Heart left ventricle (tissue), 16 donors: ENCODE measurements at regions not wholly inside any gene's neighbourhood (a gene's known extent, or its start where the extent isn't known, plus 50 kb on each side); places are given as distances from the start of the nearest gene placed in this dataset.
A peak's percentile ranks its signal among the peaks of the same experiment; 100 is the strongest.

Source experiments
- ATAC-seq, 4 donors: fragments of 200-7000 bp; cut with Tn5 transposase; one replicate each; pipeline ENCODE4 v1.9.1; 2020 to 2022; ENCODE audit warnings: moderate library complexity in 4 of 4, mild to moderate bottlenecking in 3 of 4, moderate number of reproducible peaks in 1 of 4
- DNase-seq, 5 donors: peaks; one replicate each; pipeline ENCODE4 v3.0.0-alpha.2; 2020
- H3K27ac ChIP-seq, 12 donors: fragments of 200-600 bp; sonication (generic) in 4 of 12; one replicate each; pipeline versions ENCODE4 v1.5.0 to v1.8.0; 2016 to 2022; ENCODE audit warnings: mild to moderate bottlenecking in 2 of 12
- H3K27me3 ChIP-seq, 9 donors: fragments of 200-600 bp; sonication (generic) in 2 of 9; one replicate each; pipeline versions ENCODE4 v1.5.1 to v1.8.0; 2016 to 2022; ENCODE audit warnings: mild to moderate bottlenecking in 3 of 9
- H3K36me3 ChIP-seq, 9 donors: fragments of 200-600 bp; sonication (generic) in 2 of 9; one replicate each; pipeline versions ENCODE4 v1.5.0 to v1.8.0; 2018 to 2022; ENCODE audit warnings: mild to moderate bottlenecking in 2 of 9
- H3K4me1 ChIP-seq, 12 donors: fragments of 200-600 bp; sonication (generic) in 4 of 12; one replicate each; pipeline versions ENCODE4 v1.5.0 to v1.8.0; 2016 to 2022; ENCODE audit warnings: mild to moderate bottlenecking in 3 of 12
- H3K4me3 ChIP-seq, 12 donors: fragments of 200-600 bp; sonication (generic) in 4 of 12; one replicate each; pipeline versions ENCODE4 v1.5.0 to v1.8.0; 2017 to 2022; ENCODE audit warnings: mild to moderate bottlenecking in 9 of 12, moderate library complexity in 4 of 12
- H3K9me3 ChIP-seq, 12 donors: fragments of 200-600 bp; sonication (generic) in 4 of 12; one replicate each; pipeline versions ENCODE4 v1.5.0 to v1.8.0; 2016 to 2022; ENCODE audit warnings: mild to moderate bottlenecking in 1 of 12
- CTCF ChIP-seq, 12 donors: fragments of 200-600 bp; sonication (generic) in 4 of 12; IDR thresholded peaks; one replicate each; pipeline versions ENCODE4 v1.5.0 to v1.8.0; 2018 to 2022; ENCODE audit warnings: antibody characterized with exemption in 12 of 12, mild to moderate bottlenecking in 5 of 12
- POLR2A ChIP-seq, 2 donors: fragments of 450-650 bp; IDR thresholded peaks; one replicate each; pipeline ENCODE4 v1.6.1; 2017; ENCODE audit warnings: antibody characterized with exemption in 2 of 2, mild to moderate bottlenecking in 2 of 2, moderate library complexity in 2 of 2
- WGBS, 4 donors: extraction: QIAGEN DNeasy Blood & Tissue Kit in 2 of 4; methylation state at CpG; one replicate each; pipeline versions ENCODE4 v1.1.5 to v1.1.7; 2013 to 2018; 5-methylcytosine and 5-hydroxymethylcytosine counted together
- intact Hi-C, 10 donors: fragments of 100-400 bp; cut with DNase I; formaldehyde crosslinking; loops; one replicate each; pipeline versions ENCODE4 v1.11.1 to v1.14.2; 2022
- donor health status: ischemic (EF 13 %, LVEDD 7.1; RV severe dilation, severe dysfunction).
- donor health status: healthy with polysubstance abuse.
- donor health status: DM: no; HTN: yes; CAD: no.
- donor health status: DM: no; HTN: no; CAD: no.
- donor health status: ischemic (EF 25% LVEDD 6.9; RV normal size, moderate dysfunction).
- donor health status: ischemic (EF 25% LVEDD 5.7; RV mildly dilated, moderate dysfunction).
- donor health status: healthy.
- donor health status: DM: yes; HTN: yes; CAD: no.
- donor health status: ischemic (EF 35%, LVEDD 5.7; RV mildly dilated, moderate dysfunction).
- donor health status: nonischemic (EF 11% LVEDD 7.7; RV severe dilation, severe dysfunction).
- donor health status: DM: yes; HTN: yes; CAD: no.
- donor health status: PGD.
- donor health status: ischemic (EF 29% LVEDD 5.4; RV normal size, mild dysfunction).
- donor health status: nonischemic (EF 23%, LVEDD 6.1; RV moderate dilation, normal function).

- Histone ChIP-seq H3K27ac (no peak overlapping the region), H3K9me3 (peaks cover 0 to 8% (median 0%) of the 10 kb centered on the region in 12 donors), H3K27me3 (no peaks in the 10 kb centered on the region), H3K4me3 (no peak overlapping the region), H3K36me3 (no peaks in the 10 kb centered on the region), H3K4me1 (peaks cover 0 to 26% (median 0%) of the 10 kb centered on the region in 12 donors)
- WGBS, 4 donors: 86 to 91% (median 88%) methylated on average over 1 of the region's 1 CpG
- intact Hi-C loops: no loop called here
- no peak for TF ChIP-seq POLR2A (IDR thresholded peaks at IDR 0.05)
- no peak for TF ChIP-seq CTCF (IDR thresholded peaks at IDR 0.05)
- DNase-seq (no peak), ATAC-seq (no peak)
These were observed 265.9 kb downstream of the NEBL start for GRCh38 chr10:20631229-20631628.

GRCh38 chr10:20630092-20630643, 266.9 kb downstream of the NEBL start:
- Histone ChIP-seq H3K27me3 (no peaks in the 10 kb centered on the region), H3K4me1 (peaks cover 0 to 19% (median 0%) of the 10 kb centered on the region in 12 donors), H3K4me3 (no peak overlapping the region), H3K36me3 (no peaks in the 10 kb centered on the region), H3K9me3 (peaks cover 0 to 14% (median 0%) of the 10 kb centered on the region in 12 donors), H3K27ac (no peak overlapping the region)
- 78 to 92% (median 84%) methylated on average over 1 of the region's 1 CpG for WGBS, 4 donors
- intact Hi-C loops: no loop called here
- DNase-seq: no peak
- TF ChIP-seq CTCF (IDR thresholded peaks at IDR 0.05) (no peak), POLR2A (IDR thresholded peaks at IDR 0.05) (no peak)
- no peak for ATAC-seq

- 50 to 63% (median 56%) methylated on average over 3 of the region's 3 CpGs for WGBS, 4 donors
- TF ChIP-seq POLR2A (IDR thresholded peaks at IDR 0.05): no peak
- no peak for TF ChIP-seq CTCF (IDR thresholded peaks at IDR 0.05)
- H3K27ac ChIP-seq: peak overlapping the region in 6 of 12 donors; percentile 18 to 65 (median 48)
- no peak overlapping the region for H3K4me3 ChIP-seq
- peaks cover 0 to 26% (median 6%) of the 10 kb centered on the region in 12 donors for H3K4me1 ChIP-seq
- H3K9me3 ChIP-seq: peaks cover 0 to 14% (median 0%) of the 10 kb centered on the region in 12 donors
- no peak for DNase-seq
- intact Hi-C loops: loop anchor here in 5 of 10 donors (5.0 to 10.0 kb wide), 4 partner anchors 44 to 813 kb away; partner anchors contain the start of gene PLXDC2 (in 2 of the 5)
- no peaks in the 10 kb centered on the region for H3K36me3 ChIP-seq
- H3K27me3 ChIP-seq: no peaks in the 10 kb centered on the region
- peak in 2 of 4 donors; percentile 28 to 71 for ATAC-seq
These were observed 269.1 kb downstream of the NEBL start for GRCh38 chr10:20627946-20628507.

GRCh38 chr10:20627087-20627486, 270.0 kb downstream of the NEBL start:
- H3K36me3 ChIP-seq: no peaks in the 10 kb centered on the region
- ATAC-seq (no peak), DNase-seq (no peak)
- intact Hi-C loops: loop anchor here in 5 of 10 donors (5.0 to 10.0 kb wide), 4 partner anchors 45 to 812 kb away; partner anchors contain the start of gene PLXDC2 (in 2 of the 5)
- H3K4me1 ChIP-seq: peaks cover 0 to 31% (median 10%) of the 10 kb centered on the region in 12 donors
- peak overlapping the region in 5 of 12 donors; percentile 37 to 62 (median 48) for H3K27ac ChIP-seq
- no peak overlapping the region for H3K4me3 ChIP-seq
- no peaks in the 10 kb centered on the region for H3K27me3 ChIP-seq
- peaks cover 0 to 14% (median 0%) of the 10 kb centered on the region in 12 donors for H3K9me3 ChIP-seq
- TF ChIP-seq POLR2A (IDR thresholded peaks at IDR 0.05) (no peak), CTCF (IDR thresholded peaks at IDR 0.05) (no peak)
- 58 to 70% (median 62%) methylated on average over 1 of the region's 1 CpG for WGBS, 4 donors
